ENCODE measurements at regions not wholly inside any gene's neighbourhood (a gene's known extent, or its start where the extent isn't known, plus 50 kb on each side); places are given as distances from the start of the nearest gene placed in this dataset.

DNA sequence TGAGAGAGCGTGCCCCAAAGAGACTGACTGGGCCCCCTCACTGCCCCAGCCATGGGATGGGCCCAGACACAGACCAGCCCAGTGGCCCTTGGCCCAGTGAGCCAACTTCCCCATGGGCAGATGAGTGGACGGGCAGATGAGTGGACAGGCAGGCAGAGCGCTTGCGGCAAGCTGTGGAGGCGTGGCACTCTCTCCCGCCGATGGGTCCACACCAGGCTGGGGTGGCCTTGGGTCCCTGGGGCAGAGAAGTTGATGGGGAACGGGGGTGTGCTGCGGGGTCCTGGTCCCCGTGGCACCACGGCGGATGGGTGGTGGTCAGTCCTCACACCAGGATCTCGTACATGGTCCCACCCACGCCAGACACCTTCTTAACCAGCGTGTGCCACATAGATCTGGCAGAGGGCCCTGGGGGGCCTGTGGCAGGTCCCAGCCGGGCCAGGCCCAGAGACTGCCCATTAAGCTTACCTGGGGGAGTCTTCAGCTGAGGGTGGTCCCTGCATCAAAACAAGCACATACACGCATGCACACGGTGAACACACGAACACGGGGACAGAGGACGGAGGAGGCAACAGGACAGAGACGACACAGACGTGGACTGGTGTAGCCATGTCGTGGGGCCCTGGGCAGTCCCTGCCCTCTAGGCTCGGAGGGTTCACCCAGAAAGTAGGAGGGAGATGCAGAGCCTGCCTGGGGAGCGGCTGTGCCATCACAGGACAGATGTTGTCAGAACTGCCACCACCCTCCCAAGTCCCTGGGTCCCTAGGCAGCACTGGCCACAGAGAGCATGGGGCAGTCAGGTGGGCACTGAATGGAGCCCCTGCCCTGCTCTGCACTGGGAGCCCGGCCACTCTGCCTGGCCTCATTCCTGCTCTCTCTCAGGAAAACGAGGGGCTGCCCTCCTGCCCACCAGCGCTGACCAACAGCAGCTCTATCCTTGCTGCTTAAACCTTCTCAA lies 182.2 kb downstream of the IGLL1 start:
- TF ChIP-seq CREB1 (IDR thresholded peaks at IDR 0.05) = no peak
- no peak for TF ChIP-seq SP1 (IDR thresholded peaks at IDR 0.05; ENCODE audit: low read depth, low read length)
- TF ChIP-seq TAF1 (IDR thresholded peaks at IDR 0.05; ENCODE audit: low read depth, low read length) = no peak

All from H1 (cell line).